K562 (cell line): ENCODE measurements at regions not wholly inside any gene's neighbourhood (a gene's known extent, or its start where the extent isn't known, plus 50 kb on each side); places are given as distances from the start of the nearest gene placed in this dataset.

ENCODE experiments used
- ATAC-seq: fragments of 200-7000 bp; cut with Tn5 transposase; 3 replicates; pipeline ENCODE4 v1.9.1; 2020; ENCODE audit warnings: moderate library complexity
- BruUV-seq: library from RNA; stranded (reverse); fragments of 400-500 nt; replicated peaks from 2 replicates; lab custom pipeline; 2021; lab: Mats Ljungman, UMichigan
- CTCF ChIA-PET: fragments of 300-600 bp; formaldehyde crosslinking; extraction: SDS; loops from one replicate; lab custom pipeline; 2021; ENCODE audit warnings: low intra/inter-chr PET ratio; lab: Yijun Ruan, JAX
- POLR2A ChIA-PET: fragments of 300-600, 350-650 bp; sonication (Branson Sonifier 250); formaldehyde crosslinking; extraction: SDS; loops from one replicate; lab custom pipeline; 2021; ENCODE audit warnings: antibody characterized with exemption, inconsistent platforms; lab: Yijun Ruan, JAX
- DNase-seq, 4 experiments: peaks; one replicate each; pipeline versions ENCODE4 v3.0.0 to v3.0.0-alpha.2; 2011 to 2018; ENCODE audit warnings: low spot score in 3 of 4, mixed read lengths in 3 of 4; ENCODE audit errors: extremely low read depth in 1 of 4
- FAIRE-seq: peaks from 2 replicates; lab custom pipeline; 2011; peaks lifted over from hg19 to GRCh38; lab: Jason Lieb, UNC
- H2AFZ ChIP-seq: 2 replicates; pipeline ENCODE4 v1.6.0; 2011; ENCODE audit warnings: low read depth, low read length, control low read depth, inconsistent platforms
- H3K27ac ChIP-seq: fragments of 200-600 bp; 3 replicates; pipeline ENCODE4 v1.8.0; 2011; ENCODE audit warnings: low read depth, mild to moderate bottlenecking, control low read depth, inconsistent platforms, low read length, moderate library complexity, mixed read lengths; ENCODE audit errors: extremely low read depth
- H3K27me3 ChIP-seq, 2 experiments: fragments of 300-600 bp in 1 of 2; 2 replicates in 1 of 2; 3 replicates in 1 of 2; pipeline versions ENCODE4 v1.6.0 to v1.8.0; 2011; ENCODE audit warnings: inconsistent platforms in 2 of 2, low read length in 2 of 2, mild to moderate bottlenecking in 1 of 2, mixed read lengths in 1 of 2, moderate library complexity in 1 of 2; ENCODE audit not compliant: control insufficient read depth in 2 of 2, insufficient read depth in 2 of 2
- H3K36me3 ChIP-seq: fragments of 300-600 bp; 3 replicates; pipeline ENCODE4 v1.8.0; 2011; ENCODE audit warnings: mild to moderate bottlenecking, low read length, inconsistent platforms; ENCODE audit not compliant: control insufficient read depth, insufficient read depth
- H3K4me1 ChIP-seq, 2 experiments: fragments of 200-600 bp in 1 of 2; replicated peaks in 1 of 2; 2 replicates in 1 of 2; 3 replicates in 1 of 2; pipeline versions ENCODE4 v1.5.1 to v1.8.0; 2011; ENCODE audit warnings: inconsistent platforms in 2 of 2, low read length in 2 of 2, mild to moderate bottlenecking in 1 of 2, mixed read lengths in 1 of 2, moderate library complexity in 1 of 2; ENCODE audit not compliant: control insufficient read depth in 2 of 2, insufficient read depth in 2 of 2
- H3K4me2 ChIP-seq: 2 replicates; pipeline ENCODE4 v1.6.1; 2011; ENCODE audit warnings: low read length, control low read depth, inconsistent platforms, mixed read lengths; ENCODE audit not compliant: insufficient read depth
- H3K4me3 ChIP-seq: fragments of 200-600 bp; sonication (generic), shearing (Covaris generic); 2 replicates; pipeline ENCODE4 v1.5.1; 2016; ENCODE audit warnings: control low read depth, inconsistent platforms
- H3K79me2 ChIP-seq: fragments of 200-600 bp; 3 replicates; pipeline ENCODE4 v1.8.0; 2011; ENCODE audit warnings: low read length, inconsistent platforms; ENCODE audit not compliant: control insufficient read depth, insufficient read depth
- H3K9ac ChIP-seq, 2 experiments: 2 replicates each; pipeline versions ENCODE4 v1.6.0 to v1.6.1; 2011; ENCODE audit warnings: low read depth in 2 of 2, low read length in 2 of 2, control low read depth in 1 of 2, inconsistent platforms in 1 of 2, mild to moderate bottlenecking in 1 of 2, mixed read lengths in 1 of 2; ENCODE audit not compliant: insufficient read depth in 1 of 2
- H3K9me1 ChIP-seq: one replicate; pipeline ENCODE4 v1.6.0; 2011; ENCODE audit warnings: inconsistent platforms, mild to moderate bottlenecking, low read length, moderate library complexity; ENCODE audit not compliant: control insufficient read depth, insufficient read depth
- H3K9me3 ChIP-seq: replicated peaks from 2 replicates; pipeline ENCODE4 v1.5.1; 2011; ENCODE audit warnings: low read depth, low read length, inconsistent platforms; ENCODE audit not compliant: control insufficient read depth, insufficient read depth
- H4K20me1 ChIP-seq: replicated peaks from 2 replicates; pipeline ENCODE4 v1.6.1; 2011; ENCODE audit warnings: low read length, inconsistent platforms, mixed read lengths; ENCODE audit not compliant: control insufficient read depth, insufficient read depth
- GTF2A2 ChIP-seq: IDR thresholded peaks from 2 replicates; pipeline ENCODE4 v1.6.1; 2016; ENCODE audit warnings: mild to moderate bottlenecking, missing genetic modification characterization, missing compliant biosample characterization
- HNRNPLL ChIP-seq: fragments of 200-400 bp; formaldehyde crosslinking; IDR thresholded peaks from 2 replicates; pipeline ENCODE4 v1.6.1; 2017; ENCODE audit warnings: low read length, low read depth, mild to moderate bottlenecking; ENCODE audit not compliant: poor library complexity, severe bottlenecking
- PTBP1 ChIP-seq: fragments of 200-400 bp; formaldehyde crosslinking; IDR thresholded peaks from 2 replicates; pipeline ENCODE4 v1.6.1; 2017; ENCODE audit warnings: low read depth, low read length
- TRIM28 ChIP-seq: fragments of 450-650 bp; IDR thresholded peaks from 2 replicates; pipeline ENCODE4 v1.6.1; 2017
- ZNF444 ChIP-seq: fragments of 250-450 bp; sonication (Bioruptor Pico); IDR thresholded peaks from 2 replicates; pipeline ENCODE4 v1.4.0; 2020; ENCODE audit warnings: mild to moderate bottlenecking, moderate library complexity
- ZNF584 ChIP-seq: fragments of 200-800 bp; sonication (Bioruptor generic); IDR thresholded peaks from 2 replicates; pipeline ENCODE4 v1.6.1; 2016; ENCODE audit warnings: low read depth, mild to moderate bottlenecking, missing genetic modification characterization, missing compliant biosample characterization
- ZSCAN29 ChIP-seq: fragments of 450-650 bp; IDR thresholded peaks from 2 replicates; pipeline ENCODE4 v1.6.1; 2017
- in situ Hi-C: fragments of 300-500 bp; cut with MboI; formaldehyde crosslinking; loops from 4 replicates; pipeline ENCODE4 v1.15.0; 2018; ENCODE audit warnings: inconsistent platforms, mixed read lengths
- intact Hi-C: fragments of 100-400 bp; cut with micrococcal nuclease; formaldehyde crosslinking; loops from 2 replicates; pipeline ENCODE4 v1.14.2; 2022
- TF ChIP-seq, protein P1 (sequence below): fragments of 450-650 bp; IDR thresholded peaks from 2 replicates; pipeline ENCODE4 v1.6.1; 2017; ENCODE audit warnings: antibody characterized with exemption, mild to moderate bottlenecking
- TF ChIP-seq, protein P2 (sequence below): fragments of 250-450 bp; sonication (Bioruptor Pico); IDR thresholded peaks from 2 replicates; pipeline ENCODE4 v1.9.0; 2021; ENCODE audit warnings: mild to moderate bottlenecking

DNA sequence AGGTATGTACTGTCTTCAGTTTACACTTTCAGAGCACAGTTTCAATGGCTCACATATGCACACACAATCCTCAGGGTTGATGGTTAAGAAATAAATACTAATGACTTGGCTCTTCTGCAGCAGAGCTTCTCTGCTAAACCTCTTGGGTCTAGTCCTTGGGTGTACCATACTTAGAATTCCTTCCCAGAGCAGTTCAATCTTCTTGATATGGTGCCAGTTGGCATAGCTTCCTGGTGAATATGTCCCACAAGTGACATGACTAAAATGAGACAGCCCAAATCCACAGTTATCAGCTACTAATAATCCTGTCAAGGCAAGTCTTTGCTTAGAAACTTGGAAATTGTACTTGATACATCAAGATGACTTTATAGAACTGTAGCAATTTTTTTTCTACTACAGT lies 654.4 kb downstream of the IQCM start:
- Histone ChIP-seq H3K79me2 (no peaks in the 10 kb centered on the region), H2AFZ (no peak overlapping the region), H3K27me3 (no peaks in the 10 kb centered on the region), H3K27ac (no peak overlapping the region), H3K4me3 (no peak overlapping the region), H3K9ac (no peak overlapping the region), H4K20me1 (no peaks in the 10 kb centered on the region), H3K9me1 (no peaks in the 10 kb centered on the region), H3K36me3 (no peaks in the 10 kb centered on the region)
- no peak for ATAC-seq
- no peak for DNase-seq
- POLR2A ChIA-PET: interaction anchor here (0.5 kb wide), 1 partner anchor 1842 kb away, joined by 3 read pairs; no protein-coding TSS in a partner anchor
- no TSS peak for BruUV-seq
- intact Hi-C loops: no loop called here
- FAIRE-seq: no peak
- TF ChIP-seq PTBP1 (no peak), ZNF584 (CRISPR knock-in tag) (no peak), GTF2A2 (tag) (no peak), ZSCAN29 (no peak), ZNF444 (no peak), HNRNPLL (no peak), TRIM28 (no peak)
- TF ChIP-seq, protein P1, sequence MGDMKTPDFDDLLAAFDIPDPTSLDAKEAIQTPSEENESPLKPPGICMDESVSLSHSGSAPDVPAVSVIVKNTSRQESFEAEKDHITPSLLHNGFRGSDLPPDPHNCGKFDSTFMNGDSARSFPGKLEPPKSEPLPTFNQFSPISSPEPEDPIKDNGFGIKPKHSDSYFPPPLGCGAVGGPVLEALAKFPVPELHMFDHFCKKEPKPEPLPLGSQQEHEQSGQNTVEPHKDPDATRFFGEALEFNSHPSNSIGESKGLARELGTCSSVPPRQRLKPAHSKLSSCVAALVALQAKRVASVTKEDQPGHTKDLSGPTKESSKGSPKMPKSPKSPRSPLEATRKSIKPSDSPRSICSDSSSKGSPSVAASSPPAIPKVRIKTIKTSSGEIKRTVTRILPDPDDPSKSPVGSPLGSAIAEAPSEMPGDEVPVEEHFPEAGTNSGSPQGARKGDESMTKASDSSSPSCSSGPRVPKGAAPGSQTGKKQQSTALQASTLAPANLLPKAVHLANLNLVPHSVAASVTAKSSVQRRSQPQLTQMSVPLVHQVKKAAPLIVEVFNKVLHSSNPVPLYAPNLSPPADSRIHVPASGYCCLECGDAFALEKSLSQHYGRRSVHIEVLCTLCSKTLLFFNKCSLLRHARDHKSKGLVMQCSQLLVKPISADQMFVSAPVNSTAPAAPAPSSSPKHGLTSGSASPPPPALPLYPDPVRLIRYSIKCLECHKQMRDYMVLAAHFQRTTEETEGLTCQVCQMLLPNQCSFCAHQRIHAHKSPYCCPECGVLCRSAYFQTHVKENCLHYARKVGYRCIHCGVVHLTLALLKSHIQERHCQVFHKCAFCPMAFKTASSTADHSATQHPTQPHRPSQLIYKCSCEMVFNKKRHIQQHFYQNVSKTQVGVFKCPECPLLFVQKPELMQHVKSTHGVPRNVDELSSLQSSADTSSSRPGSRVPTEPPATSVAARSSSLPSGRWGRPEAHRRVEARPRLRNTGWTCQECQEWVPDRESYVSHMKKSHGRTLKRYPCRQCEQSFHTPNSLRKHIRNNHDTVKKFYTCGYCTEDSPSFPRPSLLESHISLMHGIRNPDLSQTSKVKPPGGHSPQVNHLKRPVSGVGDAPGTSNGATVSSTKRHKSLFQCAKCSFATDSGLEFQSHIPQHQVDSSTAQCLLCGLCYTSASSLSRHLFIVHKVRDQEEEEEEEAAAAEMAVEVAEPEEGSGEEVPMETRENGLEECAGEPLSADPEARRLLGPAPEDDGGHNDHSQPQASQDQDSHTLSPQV: no peak
- TF ChIP-seq, protein P2, sequence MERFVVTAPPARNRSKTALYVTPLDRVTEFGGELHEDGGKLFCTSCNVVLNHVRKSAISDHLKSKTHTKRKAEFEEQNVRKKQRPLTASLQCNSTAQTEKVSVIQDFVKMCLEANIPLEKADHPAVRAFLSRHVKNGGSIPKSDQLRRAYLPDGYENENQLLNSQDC: no peak
- TF ChIP-seq, all 486 proteins: peak for 0
- in situ Hi-C loops: no loop called here
- no peak overlapping the region for H3K4me2 ChIP-seq
- CTCF ChIA-PET: no interaction called here
- no peaks in the 10 kb centered on the region for H3K4me1 ChIP-seq
- 0 out of 2 replicates have a peak, but pooled peaks cover 2% of the 10 kb centered on the region for H3K9me3 ChIP-seq
